Mesenchymal stem cell (in vitro differentiated cells and primary cell): ENCODE measurements at regions not wholly inside any gene's neighbourhood (a gene's known extent, or its start where the extent isn't known, plus 50 kb on each side); places are given as distances from the start of the nearest gene placed in this dataset.
A peak's percentile ranks its signal among the peaks of the same experiment; 100 is the strongest.

Experiments
- DNase-seq: peaks from one replicate; pipeline ENCODE4 v3.0.0-alpha.2; 2013
- H2AFZ ChIP-seq: one replicate; pipeline ENCODE4 v1.6.1; 2013; ENCODE audit warnings: low read depth, mild to moderate bottlenecking, control low read depth, inconsistent platforms, low read length, moderate library complexity
- H2AK5ac ChIP-seq: 2 replicates; pipeline ENCODE4 v1.6.1; 2013; ENCODE audit warnings: low read length, moderate library complexity, mild to moderate bottlenecking, inconsistent platforms; ENCODE audit not compliant: severe bottlenecking
- H2BK120ac ChIP-seq: one replicate; pipeline ENCODE4 v1.6.1; 2013; ENCODE audit warnings: low read depth, mild to moderate bottlenecking, inconsistent platforms, low read length, moderate library complexity
- H2BK12ac ChIP-seq, 2 experiments: one replicate each; pipeline ENCODE4 v1.6.1; 2013; ENCODE audit warnings: inconsistent platforms in 2 of 2, low read length in 2 of 2, mild to moderate bottlenecking in 2 of 2, moderate library complexity in 2 of 2, control low read depth in 1 of 2
- H2BK15ac ChIP-seq: one replicate; pipeline ENCODE4 v1.6.1; 2013; ENCODE audit warnings: mild to moderate bottlenecking, low read depth, inconsistent platforms; ENCODE audit not compliant: poor library complexity, severe bottlenecking
- H2BK5ac ChIP-seq: 2 replicates; pipeline ENCODE4 v1.6.1; 2013; ENCODE audit warnings: low read depth, mild to moderate bottlenecking, low read length, control low read depth, inconsistent platforms; ENCODE audit not compliant: poor library complexity, severe bottlenecking
- H3K14ac ChIP-seq, 2 experiments: one replicate each; pipeline ENCODE4 v1.6.1; 2013; ENCODE audit warnings: inconsistent platforms in 2 of 2, low read length in 2 of 2, control low read depth in 1 of 2, mild to moderate bottlenecking in 1 of 2, moderate library complexity in 1 of 2
- H3K18ac ChIP-seq, 2 experiments: one replicate each; pipeline ENCODE4 v1.6.1; 2013; ENCODE audit warnings: inconsistent platforms in 2 of 2, low read length in 2 of 2, control low read depth in 1 of 2, low read depth in 1 of 2, mild to moderate bottlenecking in 1 of 2
- H3K23ac ChIP-seq, 2 experiments: one replicate each; pipeline ENCODE4 v1.6.1; 2013; ENCODE audit warnings: inconsistent platforms in 2 of 2, low read length in 2 of 2, mild to moderate bottlenecking in 2 of 2, moderate library complexity in 2 of 2, control low read depth in 1 of 2
- H3K27ac ChIP-seq: 2 replicates; pipeline ENCODE4 v1.5.1; 2013; ENCODE audit warnings: mild to moderate bottlenecking, moderate library complexity, low read length, control low read depth, inconsistent platforms; ENCODE audit not compliant: poor library complexity, severe bottlenecking
- H3K27me3 ChIP-seq, 2 experiments: 2 replicates each; pipeline versions ENCODE4 v1.6.1 to v1.7.0; 2013; ENCODE audit warnings: low read length in 2 of 2, mild to moderate bottlenecking in 2 of 2, moderate library complexity in 2 of 2, control low read depth in 1 of 2, inconsistent platforms in 1 of 2; ENCODE audit not compliant: control insufficient read depth in 1 of 2, insufficient read depth in 1 of 2
- H3K36me3 ChIP-seq, 2 experiments: 2 replicates each; pipeline versions ENCODE4 v1.6.1 to v1.7.0; 2013; ENCODE audit warnings: low read length in 2 of 2, control low read depth in 1 of 2, inconsistent platforms in 1 of 2, low read depth in 1 of 2, mild to moderate bottlenecking in 1 of 2; ENCODE audit not compliant: insufficient read depth in 2 of 2, control insufficient read depth in 1 of 2
- H3K4ac ChIP-seq, 2 experiments: one replicate each; pipeline ENCODE4 v1.6.1; 2013; ENCODE audit warnings: inconsistent platforms in 2 of 2, low read length in 2 of 2, mild to moderate bottlenecking in 2 of 2, moderate library complexity in 2 of 2, control low read depth in 1 of 2, low read depth in 1 of 2
- H3K4me1 ChIP-seq: 2 replicates; pipeline ENCODE4 v1.6.1; 2013; ENCODE audit warnings: low read depth, low read length, control low read depth; ENCODE audit not compliant: control insufficient read depth, insufficient read depth
- H3K4me2 ChIP-seq: 2 replicates; pipeline ENCODE4 v1.6.1; 2013; ENCODE audit warnings: low read length, mild to moderate bottlenecking, inconsistent platforms; ENCODE audit not compliant: poor library complexity, severe bottlenecking
- H3K4me3 ChIP-seq, 2 experiments: 2 replicates each; pipeline versions ENCODE4 v1.5.1 to v1.7.0; 2013; ENCODE audit warnings: low read length in 2 of 2, mild to moderate bottlenecking in 2 of 2, control low read depth in 1 of 2, low read depth in 1 of 2; ENCODE audit not compliant: insufficient read depth in 1 of 2
- H3K79me1 ChIP-seq: replicated peaks from 2 replicates; pipeline ENCODE4 v1.6.1; 2013; ENCODE audit warnings: mild to moderate bottlenecking, control low read depth, low read length, inconsistent platforms; ENCODE audit not compliant: poor library complexity, severe bottlenecking
- H3K9ac ChIP-seq: 2 replicates; pipeline ENCODE4 v1.7.0; 2013; ENCODE audit warnings: mild to moderate bottlenecking, low read length, moderate library complexity
- H3K9me3 ChIP-seq: 2 replicates; pipeline ENCODE4 v1.7.0; 2013; ENCODE audit warnings: mild to moderate bottlenecking, low read length; ENCODE audit not compliant: control insufficient read depth
- H4K8ac ChIP-seq: one replicate; pipeline ENCODE4 v1.6.1; 2013; ENCODE audit warnings: inconsistent platforms, mild to moderate bottlenecking, low read length, moderate library complexity
- H4K91ac ChIP-seq: one replicate; pipeline ENCODE4 v1.6.1; 2013; ENCODE audit warnings: mild to moderate bottlenecking, low read length, inconsistent platforms
- WGBS: methylation state at CpG from one replicate; pipeline ENCODE4 v1.1.7; 2013; ENCODE audit warnings: mixed read lengths; 5-methylcytosine and 5-hydroxymethylcytosine counted together

GRCh38 chr13:50101590-50101989 lies 86.3 kb downstream of the KCNRG start:
- H3K27ac ChIP-seq = no peak overlapping the region
- no peaks in the 10 kb centered on the region for H3K27me3 ChIP-seq
- H2BK120ac ChIP-seq = no peak overlapping the region
- peaks cover 18% of the 10 kb centered on the region for H3K9me3 ChIP-seq
- no peak overlapping the region for H3K14ac ChIP-seq
- no peak overlapping the region for H4K91ac ChIP-seq
- H3K4me1 ChIP-seq = peaks cover 1% of the 10 kb centered on the region
- H3K4me3 ChIP-seq = no peak overlapping the region
- H3K4ac ChIP-seq = no peak overlapping the region
- no peak overlapping the region for H2BK12ac ChIP-seq
- H2BK5ac ChIP-seq = no peak overlapping the region
- H2AFZ ChIP-seq = no peak overlapping the region
- no peak overlapping the region for H2AK5ac ChIP-seq
- peaks cover 4 to 32% of the 10 kb centered on the region in 2 experiments for H3K36me3 ChIP-seq
- no peak overlapping the region for H4K8ac ChIP-seq
- H2BK15ac ChIP-seq = no peak overlapping the region
- no peak overlapping the region for H3K18ac ChIP-seq
- H3K4me2 ChIP-seq = no peak overlapping the region
- DNase-seq = no peak
- H3K9ac ChIP-seq = no peak overlapping the region
- H3K79me1 ChIP-seq = peaks cover 19% of the 10 kb centered on the region
- H3K23ac ChIP-seq = no peak overlapping the region

- no peak overlapping the region for H2AFZ ChIP-seq
- H3K4me1 ChIP-seq = peaks cover 1% of the 10 kb centered on the region
- no peak overlapping the region for H3K14ac ChIP-seq
- H3K27me3 ChIP-seq = no peaks in the 10 kb centered on the region
- no peak overlapping the region for H2AK5ac ChIP-seq
- peaks cover 16% of the 10 kb centered on the region for H3K79me1 ChIP-seq
- no peak overlapping the region for H2BK120ac ChIP-seq
- peaks cover 2% of the 10 kb centered on the region for H3K9me3 ChIP-seq
- H3K4ac ChIP-seq = no peak overlapping the region
- no peak overlapping the region for H3K23ac ChIP-seq
- no peak overlapping the region for H4K8ac ChIP-seq
- no peak overlapping the region for H4K91ac ChIP-seq
- no peak overlapping the region for H3K9ac ChIP-seq
- no peak overlapping the region for H2BK12ac ChIP-seq
- no peak overlapping the region for H3K27ac ChIP-seq
- no peak overlapping the region for H3K4me3 ChIP-seq
- H2BK15ac ChIP-seq = no peak overlapping the region
- no peak for DNase-seq
- H2BK5ac ChIP-seq = no peak overlapping the region
- H3K36me3 ChIP-seq = peaks cover 2 to 6% of the 10 kb centered on the region in 2 experiments
- no peak overlapping the region for H3K4me2 ChIP-seq
- H3K18ac ChIP-seq = no peak overlapping the region
- WGBS = no CpG with 5 or more reads among the region's 1 CpG
Measured at GRCh38 chr13:50104493-50104892, 89.2 kb downstream of the KCNRG start.

GRCh38 chr13:50106559-50106958 lies 91.3 kb downstream of the KCNRG start:
- H4K8ac ChIP-seq = no peak overlapping the region
- H4K91ac ChIP-seq = no peak overlapping the region
- no peak overlapping the region for H3K14ac ChIP-seq
- no peak overlapping the region for H3K4me3 ChIP-seq
- H3K27ac ChIP-seq = no peak overlapping the region
- no peak overlapping the region for H3K4ac ChIP-seq
- H3K79me1 ChIP-seq = peaks cover 9% of the 10 kb centered on the region
- no peak for DNase-seq
- no peak overlapping the region for H2BK12ac ChIP-seq
- no peak overlapping the region for H2AK5ac ChIP-seq
- no peak overlapping the region for H2BK120ac ChIP-seq
- no peak overlapping the region for H2AFZ ChIP-seq
- H3K9me3 ChIP-seq = no peaks in the 10 kb centered on the region
- H2BK15ac ChIP-seq = no peak overlapping the region
- peaks cover 0 to 15% of the 10 kb centered on the region in 2 experiments for H3K36me3 ChIP-seq
- H3K23ac ChIP-seq = no peak overlapping the region
- no peak overlapping the region for H3K18ac ChIP-seq
- no peak overlapping the region for H3K9ac ChIP-seq
- no peaks in the 10 kb centered on the region for H3K27me3 ChIP-seq
- no peak overlapping the region for H2BK5ac ChIP-seq
- 100% methylated on average over 1 of the region's 1 CpG for WGBS
- H3K4me1 ChIP-seq = peaks cover 1% of the 10 kb centered on the region
- no peak overlapping the region for H3K4me2 ChIP-seq

- Histone ChIP-seq H3K4me1 (peaks cover 1% of the 10 kb centered on the region), H2BK12ac (no peak overlapping the region), H2BK5ac (no peak overlapping the region), H3K14ac (no peak overlapping the region), H3K23ac (no peak overlapping the region), H3K27me3 (no peaks in the 10 kb centered on the region), H3K18ac (no peak overlapping the region), H2BK15ac (no peak overlapping the region), H2AK5ac (no peak overlapping the region), H3K4me2 (no peak overlapping the region), H4K91ac (no peak overlapping the region), H3K79me1 (peaks cover 9% of the 10 kb centered on the region), H2AFZ (no peak overlapping the region), H2BK120ac (no peak overlapping the region), H3K4me3 (no peak overlapping the region), H4K8ac (no peak overlapping the region), H3K27ac (no peak overlapping the region), H3K4ac (no peak overlapping the region), H3K36me3 (peaks cover 0 to 15% of the 10 kb centered on the region in 2 experiments), H3K9me3 (no peaks in the 10 kb centered on the region), H3K9ac (no peak overlapping the region)
- WGBS = no CpG with 5 or more reads among the region's 1 CpG
- peak; percentile 12 for DNase-seq
Measured at GRCh38 chr13:50107205-50107604, 92.0 kb downstream of the KCNRG start.
